Ishikawa (cell line): ENCODE measurements at regions not wholly inside any gene's neighbourhood (a gene's known extent, or its start where the extent isn't known, plus 50 kb on each side); places are given as distances from the start of the nearest gene placed in this dataset.

Experiments used
- CEBPB ChIP-seq: IDR thresholded peaks from 2 replicates; pipeline ENCODE4 v1.6.1; 2012
- EGR1 ChIP-seq: IDR thresholded peaks from 2 replicates; pipeline ENCODE4 v1.6.1; 2012
- EP300 ChIP-seq: IDR thresholded peaks from 2 replicates; pipeline ENCODE4 v1.6.1; 2012; ENCODE audit warnings: borderline replicate concordance
- FOXM1 ChIP-seq: IDR thresholded peaks from 2 replicates; pipeline ENCODE4 v1.6.1; 2012; ENCODE audit warnings: low read depth, borderline replicate concordance
- MAX ChIP-seq: IDR thresholded peaks from 2 replicates; pipeline ENCODE4 v1.6.1; 2012
- RAD21 ChIP-seq: IDR thresholded peaks from 2 replicates; pipeline ENCODE4 v1.6.1; 2012; ENCODE audit warnings: low read depth
- REST ChIP-seq: IDR thresholded peaks from 2 replicates; pipeline ENCODE4 v1.6.1; 2012; ENCODE audit warnings: low read depth, mild to moderate bottlenecking
- TAF1 ChIP-seq: IDR thresholded peaks from 2 replicates; pipeline ENCODE4 v1.6.1; 2012; ENCODE audit warnings: low read depth, mild to moderate bottlenecking
- TCF12 ChIP-seq: IDR thresholded peaks from 2 replicates; pipeline ENCODE4 v1.6.1; 2012; ENCODE audit warnings: low read depth
- USF1 ChIP-seq: IDR thresholded peaks from 2 replicates; pipeline ENCODE4 v1.6.1; 2012
- YY1 ChIP-seq: IDR thresholded peaks from 2 replicates; pipeline ENCODE4 v1.6.1; 2012; ENCODE audit warnings: low read depth

DNA sequence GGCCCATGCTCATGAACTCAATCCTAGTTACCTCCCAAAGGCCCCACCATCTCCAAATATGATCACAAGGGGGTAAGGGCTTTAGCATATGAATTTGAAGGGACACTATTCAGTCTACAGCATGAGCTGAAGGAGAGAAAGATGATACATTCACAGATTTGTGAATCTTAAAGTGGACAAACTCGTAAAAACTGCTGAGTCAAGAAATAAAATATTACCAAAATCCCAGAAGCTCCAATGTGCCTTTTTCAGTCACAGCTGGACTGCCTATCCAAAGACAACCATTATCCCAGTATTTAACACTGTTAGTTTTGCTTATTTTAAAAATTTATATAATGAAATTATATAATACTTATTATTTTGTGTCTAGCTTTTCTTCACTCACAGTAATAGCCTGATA, 109.0 kb downstream of the CXXC4 start:
- TF ChIP-seq RAD21 (no peak), TAF1 (no peak), EP300 (no peak), REST (no peak), MAX (no peak), CEBPB (no peak), EGR1 (no peak), YY1 (no peak), FOXM1 (no peak), TCF12 (no peak), USF1 (no peak)
